ENCODE measurements at regions not wholly inside any gene's neighbourhood (a gene's known extent, or its start where the extent isn't known, plus 50 kb on each side); places are given as distances from the start of the nearest gene placed in this dataset.

GRCh38 chr14:22221508-22221907 is 367.5 kb downstream of the DAD1 start:
- no peak overlapping the region for H3K27ac ChIP-seq
- H3K27me3 ChIP-seq, result no peaks in the 10 kb centered on the region
- H3K36me3 ChIP-seq, result no peaks in the 10 kb centered on the region
- no peak for DNase-seq
- no peak overlapping the region for H3K4me3 ChIP-seq
- ATAC-seq, result peak; percentile 64
- peaks cover 0 to 3% of the 10 kb centered on the region in 2 donors for H3K4me1 ChIP-seq
- TF ChIP-seq CTCF (IDR thresholded peaks at IDR 0.05), result peak; percentile 17 to 24
- no peaks in the 10 kb centered on the region for H3K9me3 ChIP-seq
- intact Hi-C loops (cut with DNase I), result no loop called here

DNA sequence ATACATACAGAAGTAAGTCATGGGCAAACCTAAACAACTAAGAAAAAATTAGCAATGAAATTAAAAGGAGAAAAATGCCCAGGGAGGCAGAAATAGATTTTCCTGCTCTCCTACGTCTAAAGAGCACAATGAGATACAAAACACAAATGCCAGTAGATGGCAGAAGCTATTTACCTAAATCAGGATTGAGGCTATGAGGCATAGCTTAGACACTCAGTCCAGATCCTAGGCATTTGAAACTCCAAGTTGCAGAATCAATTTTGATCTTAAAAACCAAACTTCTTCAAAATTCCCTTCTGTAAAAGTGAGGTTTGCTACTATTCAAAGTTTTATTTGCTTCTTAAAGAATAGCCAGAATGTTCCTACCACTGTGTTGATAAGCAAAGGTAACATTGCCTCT is 368.6 kb downstream of the DAD1 start:
- intact Hi-C loops (cut with DNase I), result no loop called here
- Histone ChIP-seq H3K9me3 (no peaks in the 10 kb centered on the region), H3K4me3 (no peak overlapping the region), H3K36me3 (no peaks in the 10 kb centered on the region), H3K27ac (no peak overlapping the region), H3K27me3 (no peaks in the 10 kb centered on the region), H3K4me1 (no peaks in the 10 kb centered on the region)
- TF ChIP-seq CTCF (IDR thresholded peaks at IDR 0.05), result no peak
- no peak for ATAC-seq
- no peak for DNase-seq

GRCh38 chr14:22218728-22219127 is 370.3 kb downstream of the DAD1 start:
- no peak overlapping the region for H3K4me3 ChIP-seq
- H3K27me3 ChIP-seq, result no peaks in the 10 kb centered on the region
- H3K27ac ChIP-seq, result no peak overlapping the region
- no peak for DNase-seq
- no peaks in the 10 kb centered on the region for H3K4me1 ChIP-seq
- TF ChIP-seq CTCF (IDR thresholded peaks at IDR 0.05), result no peak
- no peaks in the 10 kb centered on the region for H3K36me3 ChIP-seq
- H3K9me3 ChIP-seq, result no peaks in the 10 kb centered on the region
- intact Hi-C loops (cut with DNase I), result no loop called here
- no peak for ATAC-seq

- H3K36me3 ChIP-seq, result no peaks in the 10 kb centered on the region
- no peak overlapping the region for H3K27ac ChIP-seq
- no peak for TF ChIP-seq CTCF (IDR thresholded peaks at IDR 0.05)
- no peak overlapping the region for H3K4me3 ChIP-seq
- DNase-seq (peak in 1 of 4 donors; percentile 15), ATAC-seq (peak; percentile 76)
- H3K27me3 ChIP-seq, result no peaks in the 10 kb centered on the region
- H3K9me3 ChIP-seq, result no peaks in the 10 kb centered on the region
- H3K4me1 ChIP-seq, result peaks cover 0 to 5% of the 10 kb centered on the region in 2 donors
- intact Hi-C loops (cut with DNase I), result no loop called here
These were observed 375.9 kb downstream of the DAD1 start for GRCh38 chr14:22213120-22213519.

DNA sequence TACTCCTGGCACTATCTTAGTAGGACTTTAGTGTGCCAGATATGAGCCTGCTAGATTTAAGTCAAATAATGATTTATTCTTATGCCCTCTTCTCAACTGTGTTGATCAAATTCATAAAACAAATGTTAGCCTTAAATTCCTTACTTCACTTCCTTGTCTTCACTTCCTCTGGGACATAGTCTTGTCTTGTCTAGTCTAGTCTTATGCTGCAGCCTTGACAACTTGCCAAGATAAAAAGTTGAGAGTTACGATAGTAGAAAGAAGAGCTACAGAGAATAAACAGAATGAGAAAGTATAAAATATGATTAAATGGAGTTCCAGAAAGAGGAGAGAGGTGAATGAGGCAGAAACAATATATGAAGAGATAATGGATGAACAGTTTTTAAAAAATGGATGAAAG is 378.1 kb downstream of the DAD1 start:
- Histone ChIP-seq H3K27me3 (no peaks in the 10 kb centered on the region), H3K9me3 (no peaks in the 10 kb centered on the region), H3K27ac (no peak overlapping the region), H3K36me3 (no peaks in the 10 kb centered on the region), H3K4me3 (no peak overlapping the region), H3K4me1 (peaks cover 0 to 5% of the 10 kb centered on the region in 2 donors)
- no peak for DNase-seq
- intact Hi-C loops (cut with DNase I), result no loop called here
- TF ChIP-seq CTCF (IDR thresholded peaks at IDR 0.05), result no peak
- ATAC-seq, result no peak

Measured in left lung (tissue), 4 donors.